ENCODE measurements at regions not wholly inside any gene's neighbourhood (a gene's known extent, or its start where the extent isn't known, plus 50 kb on each side); places are given as distances from the start of the nearest gene placed in this dataset.

DNA sequence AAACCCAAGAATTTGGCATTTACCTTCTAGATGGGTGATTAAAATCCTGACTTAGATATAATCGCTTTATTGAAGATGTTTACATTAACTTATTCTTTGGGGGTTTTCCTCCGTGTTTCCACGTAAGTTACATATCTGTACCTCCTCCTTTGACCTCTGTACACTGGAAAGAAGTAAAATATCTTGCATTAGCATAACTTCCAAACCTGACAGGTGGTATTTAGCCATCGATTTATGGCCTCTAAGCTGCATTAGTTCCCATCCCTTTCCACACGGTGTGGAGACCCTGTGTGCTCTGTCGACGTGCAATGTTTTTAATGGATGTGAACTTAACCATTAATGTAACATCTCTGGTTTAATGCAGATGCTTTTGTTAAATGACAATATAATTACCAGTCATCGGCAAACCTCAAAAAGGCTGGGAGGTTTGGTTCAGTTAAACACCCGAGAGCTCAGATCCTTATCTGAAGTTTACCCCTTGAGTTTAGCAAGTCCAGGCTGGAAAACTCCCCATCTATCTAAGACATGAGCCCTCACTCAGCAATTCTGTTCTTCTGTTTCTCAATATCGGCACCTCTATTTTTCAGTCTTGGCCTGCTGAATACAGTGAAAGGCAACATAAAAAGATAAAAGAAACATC, 295.2 kb downstream of the GATA3 start:
- TF ChIP-seq, protein P1, sequence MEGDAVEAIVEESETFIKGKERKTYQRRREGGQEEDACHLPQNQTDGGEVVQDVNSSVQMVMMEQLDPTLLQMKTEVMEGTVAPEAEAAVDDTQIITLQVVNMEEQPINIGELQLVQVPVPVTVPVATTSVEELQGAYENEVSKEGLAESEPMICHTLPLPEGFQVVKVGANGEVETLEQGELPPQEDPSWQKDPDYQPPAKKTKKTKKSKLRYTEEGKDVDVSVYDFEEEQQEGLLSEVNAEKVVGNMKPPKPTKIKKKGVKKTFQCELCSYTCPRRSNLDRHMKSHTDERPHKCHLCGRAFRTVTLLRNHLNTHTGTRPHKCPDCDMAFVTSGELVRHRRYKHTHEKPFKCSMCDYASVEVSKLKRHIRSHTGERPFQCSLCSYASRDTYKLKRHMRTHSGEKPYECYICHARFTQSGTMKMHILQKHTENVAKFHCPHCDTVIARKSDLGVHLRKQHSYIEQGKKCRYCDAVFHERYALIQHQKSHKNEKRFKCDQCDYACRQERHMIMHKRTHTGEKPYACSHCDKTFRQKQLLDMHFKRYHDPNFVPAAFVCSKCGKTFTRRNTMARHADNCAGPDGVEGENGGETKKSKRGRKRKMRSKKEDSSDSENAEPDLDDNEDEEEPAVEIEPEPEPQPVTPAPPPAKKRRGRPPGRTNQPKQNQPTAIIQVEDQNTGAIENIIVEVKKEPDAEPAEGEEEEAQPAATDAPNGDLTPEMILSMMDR (IDR thresholded peaks at IDR 0.05): no peak
- TF ChIP-seq EP300 (IDR thresholded peaks at IDR 0.05): no peak
